ENCODE measurements at regions not wholly inside any gene's neighbourhood (a gene's known extent, or its start where the extent isn't known, plus 50 kb on each side); places are given as distances from the start of the nearest gene placed in this dataset.

DNA sequence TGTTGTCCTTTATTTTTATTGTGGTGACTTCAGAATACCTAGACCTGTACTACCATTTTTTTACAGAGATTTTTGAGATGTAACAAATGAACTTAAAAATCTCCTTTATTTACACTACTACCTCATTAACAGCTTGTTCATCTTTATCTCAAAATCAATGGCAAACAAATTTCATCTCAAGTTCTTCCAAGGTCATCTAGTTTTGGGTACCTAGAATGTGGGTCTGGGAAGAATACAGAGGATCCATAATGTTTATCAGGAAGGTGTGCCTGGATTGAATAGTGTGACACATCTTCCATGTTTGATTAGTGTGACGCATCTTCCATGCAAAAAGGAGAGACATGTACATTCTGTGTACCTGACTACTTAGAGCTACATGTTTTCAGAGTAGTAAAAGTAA lies 63.3 kb upstream of the CCDC179 start:
- TF ChIP-seq, protein P1, sequence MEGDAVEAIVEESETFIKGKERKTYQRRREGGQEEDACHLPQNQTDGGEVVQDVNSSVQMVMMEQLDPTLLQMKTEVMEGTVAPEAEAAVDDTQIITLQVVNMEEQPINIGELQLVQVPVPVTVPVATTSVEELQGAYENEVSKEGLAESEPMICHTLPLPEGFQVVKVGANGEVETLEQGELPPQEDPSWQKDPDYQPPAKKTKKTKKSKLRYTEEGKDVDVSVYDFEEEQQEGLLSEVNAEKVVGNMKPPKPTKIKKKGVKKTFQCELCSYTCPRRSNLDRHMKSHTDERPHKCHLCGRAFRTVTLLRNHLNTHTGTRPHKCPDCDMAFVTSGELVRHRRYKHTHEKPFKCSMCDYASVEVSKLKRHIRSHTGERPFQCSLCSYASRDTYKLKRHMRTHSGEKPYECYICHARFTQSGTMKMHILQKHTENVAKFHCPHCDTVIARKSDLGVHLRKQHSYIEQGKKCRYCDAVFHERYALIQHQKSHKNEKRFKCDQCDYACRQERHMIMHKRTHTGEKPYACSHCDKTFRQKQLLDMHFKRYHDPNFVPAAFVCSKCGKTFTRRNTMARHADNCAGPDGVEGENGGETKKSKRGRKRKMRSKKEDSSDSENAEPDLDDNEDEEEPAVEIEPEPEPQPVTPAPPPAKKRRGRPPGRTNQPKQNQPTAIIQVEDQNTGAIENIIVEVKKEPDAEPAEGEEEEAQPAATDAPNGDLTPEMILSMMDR (IDR thresholded peaks at IDR 0.05) = no peak
- no peak for TF ChIP-seq POLR2A (IDR thresholded peaks at IDR 0.05)
